ENCODE measurements at regions not wholly inside any gene's neighbourhood (a gene's known extent, or its start where the extent isn't known, plus 50 kb on each side); places are given as distances from the start of the nearest gene placed in this dataset.
"Not testable (repeated sequence)": the region's sequence is repeated elsewhere in the genome, so short reads cannot be mapped to it uniquely, and the experiment has no call there.

DNA sequence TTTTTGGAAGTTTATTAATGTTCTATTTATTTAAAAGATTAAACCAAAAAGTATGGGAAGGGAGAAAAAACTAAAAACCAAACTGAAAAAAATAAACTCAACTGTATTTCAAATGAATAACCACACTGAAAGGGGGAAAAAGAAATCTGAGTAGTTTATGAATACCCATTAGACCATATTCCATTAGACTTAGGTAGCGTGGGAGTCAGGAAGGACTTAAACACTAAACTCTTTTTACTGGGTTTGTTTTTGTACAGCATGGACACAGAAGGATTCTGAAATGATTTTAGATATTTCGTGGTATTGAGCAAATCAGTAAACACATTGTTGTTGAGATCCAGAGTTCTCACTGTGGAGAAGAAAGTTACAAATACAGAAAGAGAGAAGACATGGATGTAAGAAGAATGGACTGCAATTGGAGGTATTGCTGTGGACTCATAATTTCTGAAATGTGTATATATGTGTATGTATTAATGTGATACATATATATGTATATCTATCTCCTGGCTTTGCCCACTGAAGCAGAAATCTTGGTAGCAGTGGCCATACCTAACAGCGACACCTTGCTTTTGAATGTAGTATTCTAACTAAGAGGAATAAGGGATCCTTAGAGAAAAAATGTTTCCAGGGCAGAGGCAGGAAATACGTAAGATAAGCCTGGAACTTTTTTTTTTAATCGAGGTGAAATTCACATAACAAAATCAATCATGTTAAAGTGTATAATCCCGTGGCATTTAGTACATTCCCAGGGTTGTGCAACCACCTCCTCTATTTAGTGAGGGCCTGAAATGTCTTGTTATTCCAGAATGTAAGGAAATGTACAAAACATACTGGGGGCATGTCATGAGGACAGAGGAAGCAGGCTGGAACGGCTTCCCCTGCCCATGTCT is 228.8 kb downstream of the SMARCA2 start:
- no peak for DNase-seq

DNA sequence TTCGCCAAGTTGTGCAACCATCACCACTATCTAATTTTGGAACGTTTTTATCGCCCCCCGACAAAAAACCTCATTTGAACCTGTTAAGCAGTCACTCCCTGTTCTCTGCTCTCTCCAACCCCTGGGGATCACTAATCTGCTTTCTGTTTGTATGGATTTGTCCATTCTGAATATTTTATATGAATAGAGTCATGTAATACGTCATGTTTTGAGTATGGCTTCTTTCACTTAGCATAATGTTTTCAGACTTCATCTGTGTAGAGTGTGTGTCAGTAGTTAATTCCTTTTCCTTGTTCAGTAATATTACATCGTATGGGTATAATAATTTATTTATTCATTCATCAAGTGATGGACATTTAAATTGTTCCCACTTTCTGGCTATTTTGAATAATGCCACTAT is 232.2 kb downstream of the SMARCA2 start:
- DNase-seq: no peak

GRCh38 chr9:2248768-2249265 is 233.7 kb downstream of the SMARCA2 start:
- no peak for DNase-seq

- DNase-seq: no peak
Observed at GRCh38 chr9:2253636-2254580, 238.8 kb downstream of the SMARCA2 start.

DNA sequence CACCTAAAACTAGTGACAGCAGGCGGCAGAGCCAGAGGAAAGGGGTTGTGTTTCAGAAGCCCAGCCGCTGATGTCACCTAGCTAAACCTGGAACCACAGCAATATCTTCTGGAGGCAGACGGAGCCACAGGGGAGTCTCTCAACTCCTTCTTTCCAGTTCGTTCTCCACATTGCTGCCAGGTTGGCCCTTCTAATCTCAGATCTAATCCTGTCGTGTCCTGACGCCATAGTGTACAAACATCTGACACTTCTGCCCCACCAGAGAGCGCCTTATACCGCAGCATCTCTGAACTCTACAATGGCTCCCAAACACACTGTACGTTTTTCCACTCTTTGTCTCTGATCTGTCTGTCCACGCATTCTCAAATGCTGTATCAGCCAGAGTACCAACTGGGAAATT is 240.0 kb downstream of the SMARCA2 start:
- DNase-seq: peak in 1 of 2 experiments; percentile 40

DNA sequence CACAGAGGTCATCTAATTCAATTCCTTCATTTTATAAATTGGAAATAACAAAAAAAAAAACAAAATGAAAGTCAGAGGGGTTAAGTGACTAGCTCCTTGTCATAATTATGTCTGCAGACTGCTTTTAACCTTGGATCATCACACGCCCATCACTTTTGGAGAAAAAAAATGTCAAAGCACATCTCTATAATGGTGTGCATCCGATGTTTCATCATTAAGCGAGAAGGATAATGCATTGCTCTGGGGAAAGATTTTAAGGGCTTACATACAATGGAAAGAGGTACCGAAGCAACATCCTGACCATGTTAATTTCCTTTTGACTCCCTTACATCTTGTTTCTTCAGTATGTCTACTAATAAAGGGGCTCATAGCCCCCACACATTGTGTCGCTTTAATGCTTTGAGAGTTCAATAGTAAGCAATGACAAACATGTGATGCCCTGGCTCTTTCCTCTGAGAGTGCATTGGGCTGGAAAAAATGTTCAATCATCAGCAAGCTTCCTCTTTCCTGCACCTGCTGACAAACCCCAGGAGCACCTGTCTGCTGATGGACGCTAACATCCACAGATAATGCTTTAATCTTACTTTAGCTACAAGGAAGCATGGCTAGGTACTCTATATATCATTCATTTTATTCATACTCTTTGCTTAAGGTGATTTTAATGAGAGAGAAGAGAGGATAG is 242.2 kb downstream of the SMARCA2 start:
- DNase-seq: peak; percentile 64 to 89

DNA sequence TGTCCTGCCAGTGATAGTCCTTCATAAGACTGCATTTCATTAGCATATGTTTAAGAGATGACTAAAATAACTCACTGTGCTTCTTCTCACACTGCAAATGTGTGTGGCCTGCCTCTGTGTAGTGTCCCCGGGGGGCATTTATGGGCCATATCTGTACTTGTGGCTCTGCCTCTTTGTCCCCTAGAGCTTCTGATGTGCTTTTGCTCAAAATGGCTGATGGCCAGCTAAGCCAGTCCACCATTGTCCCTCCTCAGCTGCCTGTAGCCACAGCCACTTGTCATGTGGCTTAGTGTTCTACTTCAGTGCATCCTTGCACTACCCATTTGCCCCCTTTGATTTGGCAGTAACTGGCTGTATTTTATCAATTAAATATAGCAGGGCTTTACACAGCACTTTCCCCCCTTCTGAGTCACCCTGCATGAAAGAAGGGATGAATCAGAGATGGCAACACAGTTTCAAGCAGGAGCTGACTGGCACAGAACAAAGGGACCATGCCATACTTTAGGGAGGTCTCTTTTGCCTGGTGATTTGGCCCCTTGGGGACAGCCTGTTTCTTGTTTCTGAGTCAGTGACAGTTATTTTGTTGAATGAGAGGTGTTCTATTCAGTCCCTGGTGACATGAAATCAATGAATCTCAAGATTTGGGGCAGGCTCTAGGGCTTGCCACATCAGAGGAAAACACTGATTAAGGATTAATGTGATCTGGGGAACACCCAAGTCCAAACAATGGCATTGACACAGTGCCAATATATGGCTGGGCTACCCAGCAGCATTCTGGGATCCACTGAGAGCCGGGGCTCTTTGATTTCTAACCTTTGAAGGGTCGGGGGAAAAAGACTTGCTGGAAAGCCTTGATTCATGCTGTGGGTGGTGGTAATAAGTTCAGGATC is 245.5 kb downstream of the SMARCA2 start:
- DNase-seq: peak in 1 of 2 experiments; percentile 39

GRCh38 chr9:2261421-2262103 is 246.4 kb downstream of the SMARCA2 start:
- DNase-seq: no peak

GRCh38 chr9:2262386-2263071 is 247.4 kb downstream of the SMARCA2 start:
- no peak for DNase-seq

DNA sequence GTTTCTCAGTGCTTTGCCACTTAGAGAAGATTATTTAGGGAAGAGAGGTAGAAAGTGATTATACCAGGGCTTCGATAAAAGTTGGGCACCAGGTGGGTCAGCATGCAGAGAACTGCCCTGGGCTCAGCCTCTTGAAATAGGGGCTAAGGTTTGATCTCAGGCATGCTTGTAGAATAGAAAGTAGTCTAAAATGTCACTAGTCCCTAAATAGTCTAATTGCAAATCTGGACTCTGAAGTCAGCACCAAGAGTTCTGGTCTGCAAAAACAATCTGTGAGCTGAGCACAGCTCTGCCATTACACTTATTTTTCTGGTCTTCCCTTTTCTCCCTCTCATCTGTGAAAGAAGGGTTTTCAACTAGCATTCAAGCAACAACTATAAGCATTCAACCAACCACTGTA is 248.0 kb downstream of the SMARCA2 start:
- no peak for DNase-seq

GRCh38 chr9:2263665-2264064 is 248.5 kb downstream of the SMARCA2 start:
- no peak for DNase-seq

DNA sequence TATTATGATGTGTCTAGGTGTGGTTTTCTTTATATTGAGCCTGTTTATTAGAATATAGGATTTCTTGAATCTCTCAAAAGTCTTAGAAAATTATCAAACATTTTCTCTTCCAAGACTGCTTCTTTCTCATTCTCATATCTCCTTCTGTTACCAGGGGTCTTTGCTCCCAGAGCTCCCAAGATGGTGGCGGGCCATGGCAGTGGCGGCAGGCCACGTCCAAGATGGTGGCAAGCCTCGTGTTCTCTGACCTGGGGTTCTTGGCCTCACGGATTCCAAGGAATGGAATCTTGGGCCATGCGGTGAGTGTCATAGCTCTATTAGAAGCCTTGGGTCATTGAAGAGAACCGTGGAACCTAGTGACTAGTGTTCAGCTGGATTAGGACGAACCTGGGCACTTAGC is 248.9 kb downstream of the SMARCA2 start:
- DNase-seq: no peak

DNA sequence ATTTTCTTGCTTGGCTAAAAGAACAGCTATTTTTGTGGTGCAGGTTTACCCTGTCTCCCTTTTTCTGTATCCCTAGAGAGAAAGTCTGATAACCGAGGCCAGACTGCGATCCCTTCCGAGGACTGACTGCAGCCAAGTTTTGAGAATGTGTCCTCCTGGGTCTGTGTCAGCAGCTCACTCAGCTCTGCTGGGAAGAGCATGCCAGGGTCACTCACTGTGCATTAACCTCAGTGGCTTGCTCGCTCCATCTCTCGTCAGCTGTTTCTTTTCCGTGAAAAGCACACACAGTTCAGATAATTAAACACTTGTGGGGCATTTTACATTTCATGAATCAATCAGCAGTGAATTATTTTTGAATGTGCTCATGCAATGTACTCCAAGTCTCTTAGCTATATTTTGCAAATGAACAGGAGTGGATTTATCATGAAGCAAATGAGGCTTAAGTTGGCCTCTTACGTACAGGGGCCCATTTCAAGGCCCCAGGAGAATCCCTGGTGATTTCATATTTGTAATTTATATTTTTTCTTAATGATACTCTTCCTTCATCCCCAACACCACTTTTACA is 252.1 kb downstream of the SMARCA2 start:
- DNase-seq: no peak

GRCh38 chr9:2269778-2270177 is 254.6 kb downstream of the SMARCA2 start:
- DNase-seq: no peak

- no peak for DNase-seq
Observed at GRCh38 chr9:2270565-2270964, 255.4 kb downstream of the SMARCA2 start.

GRCh38 chr9:2271426-2271825 is 256.3 kb downstream of the SMARCA2 start:
- no peak for DNase-seq

DNA sequence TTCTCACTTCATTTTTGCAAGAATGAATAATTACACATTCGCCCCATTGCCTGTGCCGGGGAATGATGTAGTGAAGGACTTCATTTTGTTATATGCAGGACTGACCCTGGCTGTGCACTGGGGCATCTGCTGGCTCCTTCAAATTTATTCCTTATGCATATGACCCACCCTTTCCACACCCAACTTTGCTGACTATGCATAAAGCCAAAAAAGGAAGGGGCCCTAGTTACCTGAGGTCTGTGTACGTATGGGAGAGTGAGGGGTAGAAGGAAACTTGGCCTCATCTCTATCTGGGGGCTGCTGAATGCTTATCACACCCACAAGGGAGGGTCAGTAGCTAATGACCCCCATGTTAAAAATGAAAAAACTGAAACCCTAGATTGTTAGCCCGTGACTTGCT is 259.6 kb downstream of the SMARCA2 start:
- no peak for DNase-seq

- no peak for DNase-seq
Observed at GRCh38 chr9:2276296-2276695, 261.1 kb downstream of the SMARCA2 start.

- not testable (repeated sequence) for DNase-seq
Observed at GRCh38 chr9:2277133-2277532, 262.0 kb downstream of the SMARCA2 start.

- DNase-seq: not testable (repeated sequence)
Observed at GRCh38 chr9:2277644-2278043, 262.5 kb downstream of the SMARCA2 start.
